Suprapubic skin (tissue), 4 donors: ENCODE measurements at regions not wholly inside any gene's neighbourhood (a gene's known extent, or its start where the extent isn't known, plus 50 kb on each side); places are given as distances from the start of the nearest gene placed in this dataset.

Source experiments
- DNase-seq, 2 donors: peaks; one replicate each; pipeline ENCODE4 v3.0.0-alpha.2; 2019; ENCODE audit warnings: low spot score in 2 of 2
- H3K27ac ChIP-seq: fragments of 200-600 bp; sonication (generic); one replicate; pipeline ENCODE4 v1.5.1; 2019
- H3K27me3 ChIP-seq: fragments of 200-600 bp; sonication (generic); one replicate; pipeline ENCODE4 v1.5.1; 2019
- H3K36me3 ChIP-seq: fragments of 200-600 bp; sonication (generic); one replicate; pipeline ENCODE4 v1.5.1; 2019
- H3K4me1 ChIP-seq: fragments of 200-600 bp; sonication (generic); one replicate; pipeline ENCODE4 v1.5.1; 2019
- H3K4me3 ChIP-seq: fragments of 200-600 bp; sonication (generic); one replicate; pipeline ENCODE4 v1.5.1; 2019; ENCODE audit warnings: mild to moderate bottlenecking
- H3K9me3 ChIP-seq: fragments of 200-600 bp; sonication (generic); one replicate; pipeline ENCODE4 v1.5.1; 2019
- CTCF ChIP-seq, 2 donors: fragments of 200-600 bp in 1 of 2; fragments of 450-650 bp in 1 of 2; sonication (generic) in 1 of 2; IDR thresholded peaks; one replicate each; pipeline ENCODE4 v1.5.1; 2016 to 2019; ENCODE audit warnings: antibody characterized with exemption in 2 of 2, mild to moderate bottlenecking in 1 of 2, moderate library complexity in 1 of 2
- EP300 ChIP-seq: sonication (generic); formaldehyde crosslinking; IDR thresholded peaks from one replicate; pipeline ENCODE4 v1.6.1; 2017; ENCODE audit warnings: antibody characterized with exemption
- POLR2A ChIP-seq, 2 donors: fragments of 450-650 bp; IDR thresholded peaks; one replicate each; pipeline ENCODE4 v1.6.1; 2017; ENCODE audit warnings: antibody characterized with exemption in 2 of 2, mild to moderate bottlenecking in 2 of 2, moderate library complexity in 2 of 2
- POLR2AphosphoS5 ChIP-seq, 3 donors: sonication (generic); formaldehyde crosslinking; IDR thresholded peaks; one replicate each; pipeline ENCODE4 v1.6.1; 2017; ENCODE audit warnings: antibody characterized with exemption in 3 of 3
- WGBS: methylation state at CpG from one replicate; pipeline ENCODE4 v1.1.5; 2018; 5-methylcytosine and 5-hydroxymethylcytosine counted together

DNA sequence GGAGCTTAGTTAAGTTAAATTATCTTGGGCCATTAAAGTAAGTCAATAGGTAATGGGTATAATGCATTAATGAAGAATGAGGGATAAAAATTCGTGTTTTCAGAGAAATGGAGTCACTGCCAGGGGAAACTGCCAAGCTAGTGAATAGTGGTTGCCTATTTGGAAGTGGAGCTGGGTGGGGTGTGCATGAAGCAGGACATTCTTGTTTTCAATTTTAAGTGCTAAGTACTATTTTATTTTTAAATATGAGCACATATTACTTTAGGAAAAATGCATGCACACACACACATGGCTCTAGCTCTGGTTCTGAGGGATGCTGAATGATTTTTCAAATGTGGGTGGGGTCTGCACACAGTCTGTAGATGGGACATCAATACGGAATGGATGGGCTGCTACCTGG is 717.7 kb upstream of the SGCG start:
- WGBS: 44% methylated on average over 2 of the region's 2 CpGs
- Histone ChIP-seq H3K4me3 (no peak overlapping the region), H3K9me3 (no peaks in the 10 kb centered on the region), H3K36me3 (no peaks in the 10 kb centered on the region), H3K4me1 (peaks cover 15% of the 10 kb centered on the region), H3K27me3 (no peaks in the 10 kb centered on the region), H3K27ac (peak overlapping the region; percentile 62)
- TF ChIP-seq CTCF (IDR thresholded peaks at IDR 0.05): no peak
- no peak for TF ChIP-seq POLR2AphosphoS5 (IDR thresholded peaks at IDR 0.05)
- no peak for TF ChIP-seq EP300
- DNase-seq: no peak

- no peak for DNase-seq
- peaks cover 4% of the 10 kb centered on the region for H3K4me1 ChIP-seq
- no peaks in the 10 kb centered on the region for H3K9me3 ChIP-seq
- no peaks in the 10 kb centered on the region for H3K27me3 ChIP-seq
- H3K36me3 ChIP-seq: no peaks in the 10 kb centered on the region
- no peak for TF ChIP-seq POLR2AphosphoS5 (IDR thresholded peaks at IDR 0.05)
- no peak for TF ChIP-seq EP300
- TF ChIP-seq POLR2A (IDR thresholded peaks at IDR 0.05): no peak
- no peak for TF ChIP-seq CTCF (IDR thresholded peaks at IDR 0.05)
- no peak overlapping the region for H3K4me3 ChIP-seq
- 56% methylated on average over 1 of the region's 1 CpG for WGBS
- H3K27ac ChIP-seq: no peak overlapping the region
These were observed 712.7 kb upstream of the SGCG start for GRCh38 chr13:22468045-22468444.

DNA sequence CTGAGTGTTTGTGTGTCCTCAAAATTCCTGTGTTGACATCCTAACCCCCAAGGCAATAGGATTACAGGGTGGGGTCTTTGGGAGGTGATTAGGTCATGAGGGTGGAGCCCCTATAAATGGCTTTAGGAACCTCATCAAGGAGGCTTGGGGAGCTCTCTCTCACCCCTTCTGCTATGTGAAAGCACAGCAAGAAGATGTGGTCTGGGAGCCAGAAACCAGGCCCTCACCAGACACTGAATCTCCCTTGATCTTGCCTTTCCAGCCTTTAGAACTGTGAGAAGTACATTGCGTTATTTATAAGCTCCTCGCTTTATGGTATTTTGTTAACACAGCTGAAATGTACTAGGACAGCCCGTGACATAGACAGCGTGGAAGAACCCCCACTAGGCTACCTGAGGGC is 712.0 kb upstream of the SGCG start:
- TF ChIP-seq CTCF (IDR thresholded peaks at IDR 0.05) (no peak), POLR2AphosphoS5 (IDR thresholded peaks at IDR 0.05) (no peak), POLR2A (IDR thresholded peaks at IDR 0.05) (no peak), EP300 (no peak)
- Histone ChIP-seq H3K4me1 (no peaks in the 10 kb centered on the region), H3K4me3 (no peak overlapping the region), H3K9me3 (no peaks in the 10 kb centered on the region), H3K27me3 (no peaks in the 10 kb centered on the region), H3K27ac (no peak overlapping the region), H3K36me3 (no peaks in the 10 kb centered on the region)
- no peak for DNase-seq
- 80% methylated on average over 4 of the region's 4 CpGs for WGBS

DNA sequence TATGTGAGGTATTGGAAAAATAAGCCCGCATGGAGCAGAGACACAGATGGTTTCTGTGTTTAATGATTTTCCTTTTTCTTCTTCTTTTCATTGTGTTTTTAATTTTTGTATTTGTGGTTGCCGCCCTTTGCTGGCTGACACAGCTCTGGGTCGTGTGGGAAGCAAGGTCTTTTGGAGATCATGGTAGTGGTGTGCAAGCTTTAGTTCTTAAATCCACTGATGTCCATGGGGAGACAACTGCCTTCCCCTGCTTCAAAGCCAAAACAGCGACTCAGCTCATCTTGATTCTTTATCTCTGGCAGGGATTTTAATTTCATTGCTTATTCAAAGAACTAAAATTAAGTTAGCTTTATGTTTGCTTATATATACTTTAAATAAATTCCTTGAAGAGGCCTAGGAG is 711.3 kb upstream of the SGCG start:
- Histone ChIP-seq H3K9me3 (no peaks in the 10 kb centered on the region), H3K27me3 (no peaks in the 10 kb centered on the region), H3K4me1 (no peaks in the 10 kb centered on the region), H3K36me3 (no peaks in the 10 kb centered on the region), H3K27ac (no peak overlapping the region), H3K4me3 (no peak overlapping the region)
- DNase-seq: no peak
- TF ChIP-seq POLR2AphosphoS5 (IDR thresholded peaks at IDR 0.05): no peak
- 56% methylated on average over 4 of the region's 4 CpGs for WGBS

DNA sequence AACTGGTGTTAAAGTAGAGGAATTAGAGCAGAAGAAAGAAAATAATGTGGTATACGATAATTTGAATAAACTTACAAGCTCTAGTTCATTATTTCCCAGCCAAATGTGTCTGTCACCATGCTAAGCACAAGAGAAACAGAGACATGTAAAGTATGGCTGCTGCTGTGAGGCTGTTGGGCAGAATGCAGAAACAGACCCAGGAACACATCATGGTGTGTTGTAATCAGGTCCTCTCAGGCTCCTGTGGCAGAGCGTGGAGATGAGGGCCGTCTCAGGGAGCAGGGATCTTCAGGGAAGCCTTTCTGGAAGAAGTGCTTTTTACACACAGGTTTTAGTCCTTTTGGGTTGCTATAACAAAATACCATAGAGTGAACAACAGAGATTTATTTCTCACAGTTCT is 710.7 kb upstream of the SGCG start:
- H3K27ac ChIP-seq: no peak overlapping the region
- WGBS: 88% methylated on average over 3 of the region's 3 CpGs
- H3K9me3 ChIP-seq: no peaks in the 10 kb centered on the region
- no peaks in the 10 kb centered on the region for H3K36me3 ChIP-seq
- H3K4me1 ChIP-seq: no peaks in the 10 kb centered on the region
- H3K4me3 ChIP-seq: no peak overlapping the region
- no peaks in the 10 kb centered on the region for H3K27me3 ChIP-seq
- DNase-seq: no peak
- TF ChIP-seq POLR2A (IDR thresholded peaks at IDR 0.05) (no peak), EP300 (no peak), POLR2AphosphoS5 (IDR thresholded peaks at IDR 0.05) (no peak), CTCF (IDR thresholded peaks at IDR 0.05) (no peak)

DNA sequence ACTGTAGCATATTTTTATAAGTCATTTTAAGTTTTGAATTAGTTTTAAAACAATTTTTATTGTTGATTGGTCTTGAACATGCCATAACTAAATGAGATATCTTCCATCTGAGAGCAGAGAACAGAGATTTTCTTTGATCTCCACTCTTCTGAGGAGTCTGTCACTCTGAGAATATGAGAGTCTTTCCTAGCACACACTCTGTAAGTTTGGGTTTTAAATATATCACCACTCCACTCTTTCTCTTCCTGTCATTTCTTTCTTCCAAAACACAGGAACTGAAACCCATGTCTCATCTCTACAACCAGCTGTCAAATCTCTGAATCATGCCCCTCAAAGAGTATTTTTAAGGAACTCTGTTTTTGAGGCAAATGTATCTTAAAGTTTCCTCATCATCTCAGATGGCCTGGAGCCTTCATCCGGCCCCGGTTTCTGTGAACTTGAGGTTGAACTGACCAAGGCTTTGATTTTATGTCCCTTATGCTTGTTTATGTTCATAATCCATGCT is 698.2 kb upstream of the SGCG start:
- H3K36me3 ChIP-seq: no peaks in the 10 kb centered on the region
- H3K27me3 ChIP-seq: no peaks in the 10 kb centered on the region
- no peak for TF ChIP-seq CTCF (IDR thresholded peaks at IDR 0.05)
- no peak for TF ChIP-seq POLR2AphosphoS5 (IDR thresholded peaks at IDR 0.05)
- TF ChIP-seq POLR2A (IDR thresholded peaks at IDR 0.05): no peak
- H3K9me3 ChIP-seq: no peaks in the 10 kb centered on the region
- no peak overlapping the region for H3K27ac ChIP-seq
- H3K4me3 ChIP-seq: no peak overlapping the region
- DNase-seq: no peak
- H3K4me1 ChIP-seq: peaks cover 5% of the 10 kb centered on the region
- 97% methylated on average over 2 of the region's 2 CpGs for WGBS
